B cell (primary cell): ENCODE measurements at regions not wholly inside any gene's neighbourhood (a gene's known extent, or its start where the extent isn't known, plus 50 kb on each side); places are given as distances from the start of the nearest gene placed in this dataset.
"Not testable (repeated sequence)": the region's sequence is repeated elsewhere in the genome, so short reads cannot be mapped to it uniquely, and the experiment has no call there.

Experiments
- EZH2 ChIP-seq: IDR thresholded peaks from 2 replicates; pipeline ENCODE4 v1.6.1; 2012; ENCODE audit warnings: borderline replicate concordance, low read depth, mild to moderate bottlenecking, moderate library complexity, low read length; ENCODE audit not compliant: insufficient read depth, poor library complexity, severe bottlenecking
- TF ChIP-seq, protein P1 (sequence below): fragments of 200-600 bp; IDR thresholded peaks from one replicate; pipeline ENCODE4 v1.8.0; 2022; ENCODE audit warnings: antibody characterized with exemption, mild to moderate bottlenecking

- TF ChIP-seq, protein P1, sequence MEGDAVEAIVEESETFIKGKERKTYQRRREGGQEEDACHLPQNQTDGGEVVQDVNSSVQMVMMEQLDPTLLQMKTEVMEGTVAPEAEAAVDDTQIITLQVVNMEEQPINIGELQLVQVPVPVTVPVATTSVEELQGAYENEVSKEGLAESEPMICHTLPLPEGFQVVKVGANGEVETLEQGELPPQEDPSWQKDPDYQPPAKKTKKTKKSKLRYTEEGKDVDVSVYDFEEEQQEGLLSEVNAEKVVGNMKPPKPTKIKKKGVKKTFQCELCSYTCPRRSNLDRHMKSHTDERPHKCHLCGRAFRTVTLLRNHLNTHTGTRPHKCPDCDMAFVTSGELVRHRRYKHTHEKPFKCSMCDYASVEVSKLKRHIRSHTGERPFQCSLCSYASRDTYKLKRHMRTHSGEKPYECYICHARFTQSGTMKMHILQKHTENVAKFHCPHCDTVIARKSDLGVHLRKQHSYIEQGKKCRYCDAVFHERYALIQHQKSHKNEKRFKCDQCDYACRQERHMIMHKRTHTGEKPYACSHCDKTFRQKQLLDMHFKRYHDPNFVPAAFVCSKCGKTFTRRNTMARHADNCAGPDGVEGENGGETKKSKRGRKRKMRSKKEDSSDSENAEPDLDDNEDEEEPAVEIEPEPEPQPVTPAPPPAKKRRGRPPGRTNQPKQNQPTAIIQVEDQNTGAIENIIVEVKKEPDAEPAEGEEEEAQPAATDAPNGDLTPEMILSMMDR = not testable (repeated sequence)
- TF ChIP-seq EZH2 = not testable (repeated sequence)
These were observed 543.9 kb upstream of the ZNF804A start for GRCh38 chr2:184054419-184054818.
